Activated CD4-positive, alpha-beta T cell treated with anti-CD3 and anti-CD28 coated beads for 48 hours (primary cell): ENCODE measurements at regions not wholly inside any gene's neighbourhood (a gene's known extent, or its start where the extent isn't known, plus 50 kb on each side); places are given as distances from the start of the nearest gene placed in this dataset.

Experiments
- DNase-seq: peaks from one replicate; pipeline ENCODE4 v3.0.0-alpha.2; 2020

DNA sequence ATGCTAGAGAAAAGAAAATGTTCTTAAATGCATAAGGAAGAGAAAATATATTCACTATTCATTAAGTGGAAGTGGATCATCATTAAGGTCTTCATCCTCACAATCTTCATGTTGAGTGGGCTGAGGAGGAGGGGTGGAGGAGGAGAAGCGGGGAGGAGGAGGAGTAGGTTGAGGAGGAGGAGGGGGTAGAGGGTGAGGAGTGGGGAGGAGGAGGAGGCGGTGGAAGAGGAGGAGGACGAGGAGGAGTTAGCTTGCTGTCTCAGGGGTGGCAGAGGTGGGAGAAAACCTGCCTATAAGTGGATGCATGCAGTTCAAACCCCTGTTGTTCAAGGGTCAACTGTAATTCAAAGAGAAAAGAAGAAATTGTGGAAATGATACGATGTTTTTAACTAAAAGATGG, 71.6 kb downstream of the MYEOV start:
- no peak for DNase-seq

DNA sequence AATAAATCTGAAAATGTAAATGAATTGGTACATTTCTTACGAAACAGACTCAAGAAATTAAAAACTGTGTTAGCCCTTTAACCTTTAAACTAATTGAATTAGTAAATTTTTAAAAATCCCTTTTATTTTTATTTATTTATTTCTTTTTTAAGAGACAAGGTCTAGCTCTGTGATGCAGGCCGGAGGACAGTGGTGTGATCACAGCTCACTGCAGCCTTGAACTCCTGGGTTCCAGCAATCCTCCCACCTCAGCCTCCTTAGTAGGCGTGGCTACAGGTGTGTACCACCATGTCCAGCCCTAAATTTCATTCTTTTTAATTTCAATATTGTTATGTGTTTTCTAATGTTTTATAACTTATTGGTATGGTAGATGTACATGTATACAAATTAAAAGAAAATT, 72.6 kb downstream of the MYEOV start:
- DNase-seq = peak; percentile 0

DNA sequence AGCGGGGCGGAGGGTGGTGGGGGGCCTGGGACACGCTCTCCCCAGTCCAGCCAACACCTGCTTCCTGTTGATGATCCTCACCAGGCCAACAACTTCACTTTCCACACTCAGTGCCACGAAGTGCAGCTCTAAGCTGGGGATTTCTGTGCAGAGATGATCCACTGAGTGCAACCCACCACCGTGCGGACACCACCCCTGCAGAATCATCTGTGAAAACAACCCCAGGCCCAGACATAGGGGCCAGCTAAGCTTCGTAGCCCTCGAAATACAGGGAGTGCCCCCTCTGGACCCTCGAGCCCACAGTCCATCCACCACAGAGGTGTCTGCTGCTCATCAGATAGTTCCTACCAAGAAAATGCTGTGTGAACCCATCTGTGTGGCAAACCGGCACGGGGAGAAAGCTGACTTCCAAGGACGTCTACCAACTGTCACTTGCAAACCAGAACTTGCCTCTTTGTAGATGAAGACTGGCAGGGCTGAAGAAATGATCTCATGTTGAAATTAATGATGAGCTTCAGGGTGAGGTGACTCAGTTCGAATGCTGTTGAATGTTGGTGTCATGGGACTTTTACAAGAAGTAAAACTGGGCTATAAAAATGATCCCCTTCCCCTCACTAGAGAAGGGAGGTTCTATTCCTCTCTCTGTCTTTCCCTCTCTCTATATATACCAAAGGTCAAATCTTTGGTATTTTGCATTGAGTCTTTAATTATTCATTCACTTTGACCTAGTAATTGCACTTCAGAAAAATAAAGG, 73.4 kb downstream of the MYEOV start:
- DNase-seq = peak; percentile 1

DNA sequence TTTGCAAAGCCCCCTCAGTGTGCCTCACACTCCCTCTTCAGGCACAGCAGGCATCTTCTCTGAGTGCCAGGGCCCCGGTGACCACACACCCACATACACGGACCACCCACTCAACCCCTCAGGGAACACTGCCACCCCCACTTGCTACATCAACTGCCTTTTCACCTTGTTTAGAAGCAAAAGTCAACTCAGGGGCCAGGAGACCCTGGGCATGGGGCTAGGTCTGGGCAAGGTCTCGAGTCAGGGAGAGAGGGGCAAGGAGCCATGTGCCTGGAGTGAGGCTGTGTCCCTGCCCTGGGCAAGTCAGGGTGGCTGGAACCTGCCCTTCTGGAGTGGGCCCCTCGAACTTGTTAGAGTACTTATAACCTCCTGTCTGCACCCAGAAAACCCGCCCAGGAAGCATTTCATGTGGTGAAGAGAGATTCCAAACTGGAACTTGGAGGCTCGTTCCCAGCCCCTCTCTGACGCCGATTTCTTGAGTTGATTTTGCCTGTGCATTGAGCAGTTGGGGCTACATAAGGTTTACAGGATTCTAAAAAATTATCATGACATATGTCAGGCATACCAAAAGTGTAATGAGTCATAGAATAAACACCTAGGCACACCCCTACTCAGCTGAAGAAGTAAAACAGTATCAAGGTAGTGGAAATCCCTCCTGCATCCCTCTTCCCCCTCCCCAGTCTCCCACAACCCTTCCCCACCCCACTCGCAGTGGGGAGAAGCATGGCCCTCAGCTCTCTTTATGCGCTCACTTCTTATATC, 74.3 kb downstream of the MYEOV start:
- DNase-seq = peak; percentile 0

DNA sequence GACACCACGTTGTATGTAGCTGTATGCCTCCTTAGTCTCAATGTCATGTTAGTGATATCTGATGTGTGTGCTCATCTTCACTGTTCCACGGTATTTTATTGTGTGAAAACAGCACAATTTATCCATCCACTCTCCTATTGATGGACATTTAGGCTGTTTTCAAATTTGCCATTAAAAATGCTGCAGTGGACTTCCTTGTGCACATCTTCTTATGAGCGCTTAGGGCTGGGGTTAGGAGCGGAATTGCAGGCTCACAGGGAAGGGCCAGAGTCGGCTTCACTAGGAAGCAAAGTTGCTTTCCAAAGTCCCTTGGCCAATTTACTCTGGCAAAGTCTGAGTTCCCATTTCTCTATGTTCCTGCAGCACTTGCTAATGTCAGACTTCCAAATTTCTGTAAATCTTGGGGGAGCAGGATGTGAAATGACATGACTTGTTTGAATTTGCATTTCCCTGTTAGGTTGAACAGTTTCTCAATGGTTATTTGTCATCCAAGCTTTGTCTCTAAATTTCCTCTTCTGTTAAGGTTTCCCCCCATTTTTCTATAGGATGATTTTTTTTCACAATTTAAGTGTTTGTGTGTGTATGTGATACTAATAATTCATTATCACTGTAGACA, 75.4 kb downstream of the MYEOV start:
- DNase-seq = no peak

DNA sequence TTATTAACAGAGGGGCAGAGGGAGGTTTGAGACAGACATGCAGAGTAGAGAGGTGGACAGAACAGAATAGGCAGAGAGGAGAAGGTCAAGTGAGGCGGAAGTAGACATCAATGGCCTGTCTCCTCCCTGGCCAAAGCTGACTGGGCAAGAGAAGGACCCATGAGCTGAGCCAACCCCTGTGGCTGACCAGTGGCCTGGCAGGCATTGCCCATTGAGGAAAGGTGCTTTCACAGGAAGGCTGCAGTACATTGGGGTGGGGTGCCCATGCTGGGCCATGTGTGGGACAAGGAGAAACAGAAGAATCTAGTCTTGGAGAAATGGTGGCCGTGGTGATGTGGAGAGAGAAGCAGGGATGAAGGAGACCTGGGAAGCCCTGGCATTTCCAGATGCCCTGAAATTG, 76.0 kb downstream of the MYEOV start:
- DNase-seq = peak; percentile 1

DNA sequence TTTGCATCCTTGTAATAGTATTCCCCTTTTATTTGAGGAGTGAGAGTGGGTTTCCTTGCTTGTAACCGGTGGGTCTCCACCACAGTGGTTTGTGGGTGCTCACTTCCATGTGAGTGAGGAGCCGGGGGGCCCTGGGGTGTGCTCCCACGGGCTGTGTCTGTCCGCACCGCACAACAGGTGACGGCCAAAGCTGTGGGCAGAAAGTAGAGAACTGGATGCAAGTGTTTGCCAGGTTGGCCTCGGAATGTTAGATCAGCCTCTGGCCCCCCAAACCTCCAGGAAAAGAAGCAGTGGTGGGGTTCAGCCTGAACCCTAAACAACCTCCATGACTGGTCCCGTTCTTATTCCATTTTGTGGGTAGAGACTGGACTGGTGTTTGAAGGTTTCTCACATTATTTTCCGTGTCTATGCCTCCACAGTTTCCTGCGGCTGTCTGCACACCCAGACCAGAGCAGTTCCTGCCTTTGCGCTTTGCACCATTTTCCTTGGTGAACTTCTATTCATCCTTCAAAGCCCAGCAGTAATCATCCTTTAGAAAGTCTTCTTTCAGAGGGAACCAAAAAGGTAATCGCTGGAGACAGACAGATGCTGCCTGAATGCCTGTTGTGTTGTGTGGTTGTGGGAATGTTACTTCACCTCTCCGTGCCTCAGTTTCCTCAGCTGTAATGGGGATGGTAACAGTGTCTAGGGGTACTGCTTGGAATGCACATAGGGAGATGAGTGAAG, 77.2 kb downstream of the MYEOV start:
- no peak for DNase-seq

DNA sequence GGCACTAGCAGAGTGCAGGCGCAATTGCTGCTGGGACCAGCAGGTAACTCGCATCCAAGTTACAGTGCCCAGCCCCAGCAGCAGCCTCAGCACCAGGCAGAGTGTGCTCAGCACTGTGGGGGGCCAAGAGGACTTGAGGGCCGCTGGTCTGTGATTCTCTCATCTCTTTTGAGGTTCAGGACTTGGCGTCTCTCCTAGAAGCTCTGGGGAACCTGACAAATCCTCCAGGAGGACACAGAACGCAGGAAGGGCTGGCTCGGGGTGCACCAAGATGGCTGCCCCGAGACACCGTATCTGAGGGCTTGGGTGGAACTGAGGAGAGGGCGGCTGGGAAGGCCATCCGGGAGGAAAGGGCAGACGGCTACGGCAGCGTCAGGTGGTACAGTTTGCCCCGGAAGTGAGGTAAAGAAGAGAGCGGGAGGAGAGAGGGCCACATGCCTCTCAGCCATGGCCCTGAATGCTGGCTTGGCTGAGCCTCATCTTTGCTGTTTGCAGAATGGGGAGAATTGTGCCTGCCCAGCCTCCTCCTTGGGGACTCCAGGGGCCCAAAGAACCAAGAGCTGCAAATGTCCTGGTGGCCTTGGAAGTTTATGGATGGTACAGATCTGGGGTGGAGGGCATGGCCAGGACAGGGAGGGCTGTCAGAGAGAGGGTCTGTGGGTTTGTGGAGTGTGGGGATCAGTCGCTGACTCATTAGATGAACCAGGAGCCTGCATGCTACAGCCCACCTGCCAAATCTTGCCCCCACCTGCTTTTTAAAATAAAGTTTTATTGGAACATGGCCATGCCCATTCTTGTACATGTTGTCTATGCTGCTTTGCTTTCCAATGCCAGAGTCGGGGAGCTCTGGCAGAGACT, 78.0 kb downstream of the MYEOV start:
- peak; percentile 0 for DNase-seq

DNA sequence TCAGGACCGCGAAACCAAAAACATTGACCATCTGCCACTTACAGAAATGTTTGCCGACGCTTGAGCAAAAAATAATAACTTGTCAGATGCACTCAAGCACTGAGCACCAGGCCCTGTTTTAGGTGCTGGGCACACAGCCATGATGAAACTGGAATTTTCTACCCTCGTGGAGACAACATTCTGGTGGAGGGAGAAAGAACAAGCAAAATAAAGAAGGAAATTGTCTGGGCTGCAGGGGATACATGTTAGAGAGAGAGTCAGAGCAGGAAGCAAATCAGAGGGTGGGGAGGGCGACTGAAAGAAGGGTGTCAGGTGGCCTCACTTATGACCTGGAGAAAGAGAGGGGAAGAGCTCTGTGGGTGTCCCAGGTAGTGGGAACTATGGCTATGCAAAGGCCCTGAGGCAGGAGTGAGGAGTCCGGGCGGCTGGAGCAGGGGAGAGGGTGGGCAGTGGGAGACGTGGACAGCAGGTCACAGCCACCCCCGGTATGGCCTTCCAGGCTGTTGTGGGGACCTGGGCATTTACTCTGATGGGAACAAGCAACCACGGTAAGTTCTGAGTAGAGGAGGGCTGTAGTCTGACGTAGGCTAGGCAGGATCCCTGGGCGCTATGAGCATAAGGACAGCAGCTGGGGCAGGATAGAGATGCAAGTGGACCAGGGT, 78.8 kb downstream of the MYEOV start:
- DNase-seq = peak; percentile 1

DNA sequence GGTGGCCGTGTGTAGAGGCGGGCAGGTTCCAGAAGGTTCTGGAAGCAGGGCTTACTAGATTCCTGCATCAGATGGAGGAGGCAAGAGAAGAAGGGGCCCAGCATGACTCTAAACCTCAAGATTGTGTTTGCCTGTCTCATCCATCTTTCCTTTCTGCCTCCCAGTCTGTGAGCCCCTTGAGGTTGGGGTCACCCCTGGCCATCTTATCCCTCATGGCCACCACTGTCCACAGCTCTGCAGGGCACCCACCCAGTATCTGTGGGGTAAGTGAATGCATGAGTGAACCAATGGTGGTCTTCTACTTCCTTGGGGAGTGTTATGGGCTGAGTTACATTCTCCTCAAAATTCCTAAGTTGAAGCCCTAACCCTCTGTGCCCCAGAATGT, 79.3 kb downstream of the MYEOV start:
- DNase-seq = no peak

DNA sequence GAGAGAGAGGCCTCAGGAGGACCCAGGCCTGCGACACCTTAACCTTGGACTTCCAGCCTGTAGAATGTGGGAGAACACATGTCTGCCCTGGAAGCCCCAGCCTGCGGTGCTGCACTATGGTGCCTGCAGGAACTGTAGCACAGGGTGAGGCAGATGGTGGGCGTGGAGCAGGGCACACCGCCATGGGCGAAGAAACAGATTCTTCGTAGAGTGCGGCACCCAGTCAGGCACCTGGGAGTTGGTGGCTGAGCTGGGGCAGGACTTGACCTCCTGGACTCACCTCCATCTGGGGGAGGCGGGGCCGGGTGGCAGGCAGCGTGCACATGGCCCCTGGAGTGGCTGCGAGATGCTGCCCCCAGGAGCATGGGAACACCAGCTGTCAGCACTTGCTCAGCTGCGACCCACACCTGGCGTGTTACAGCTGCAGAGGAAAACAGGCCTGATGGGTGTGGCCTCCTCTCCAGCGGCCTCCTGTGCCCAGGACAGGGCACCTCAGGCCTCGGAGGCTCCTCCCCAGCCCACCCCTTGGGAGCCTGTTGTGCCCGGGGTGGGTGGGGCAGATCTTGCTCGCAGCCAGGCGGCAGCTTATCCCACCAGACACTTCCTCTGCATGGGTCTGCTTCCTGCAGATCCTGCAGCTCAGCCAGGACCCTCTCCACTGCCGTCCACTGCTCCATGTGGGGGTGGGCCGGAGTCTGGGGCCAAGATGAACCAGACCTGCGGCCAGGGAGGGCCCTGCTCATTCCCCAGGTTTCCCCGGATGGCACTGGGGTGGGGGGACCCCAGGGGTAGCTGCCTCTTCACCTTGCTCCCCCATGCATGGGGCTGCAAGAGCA, 80.4 kb downstream of the MYEOV start:
- DNase-seq = peak; percentile 2

DNA sequence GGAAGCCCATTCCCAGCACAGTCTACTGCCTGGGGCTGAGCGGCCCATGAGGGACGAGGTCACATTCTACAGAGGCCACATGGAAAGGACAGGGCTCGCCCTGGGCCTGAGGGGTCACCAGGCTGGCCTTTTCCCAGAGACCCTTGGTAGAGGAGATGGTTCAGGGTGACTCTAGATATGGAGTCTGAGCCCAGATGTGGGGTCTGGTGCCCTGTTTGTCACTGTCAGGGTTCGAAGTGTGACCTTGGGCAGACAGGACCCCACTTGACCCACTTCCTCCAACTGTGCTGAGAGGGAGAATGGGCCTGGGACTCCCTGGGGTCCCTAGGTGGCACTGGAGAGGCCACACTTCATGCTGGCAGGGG, 81.0 kb downstream of the MYEOV start:
- no peak for DNase-seq

DNA sequence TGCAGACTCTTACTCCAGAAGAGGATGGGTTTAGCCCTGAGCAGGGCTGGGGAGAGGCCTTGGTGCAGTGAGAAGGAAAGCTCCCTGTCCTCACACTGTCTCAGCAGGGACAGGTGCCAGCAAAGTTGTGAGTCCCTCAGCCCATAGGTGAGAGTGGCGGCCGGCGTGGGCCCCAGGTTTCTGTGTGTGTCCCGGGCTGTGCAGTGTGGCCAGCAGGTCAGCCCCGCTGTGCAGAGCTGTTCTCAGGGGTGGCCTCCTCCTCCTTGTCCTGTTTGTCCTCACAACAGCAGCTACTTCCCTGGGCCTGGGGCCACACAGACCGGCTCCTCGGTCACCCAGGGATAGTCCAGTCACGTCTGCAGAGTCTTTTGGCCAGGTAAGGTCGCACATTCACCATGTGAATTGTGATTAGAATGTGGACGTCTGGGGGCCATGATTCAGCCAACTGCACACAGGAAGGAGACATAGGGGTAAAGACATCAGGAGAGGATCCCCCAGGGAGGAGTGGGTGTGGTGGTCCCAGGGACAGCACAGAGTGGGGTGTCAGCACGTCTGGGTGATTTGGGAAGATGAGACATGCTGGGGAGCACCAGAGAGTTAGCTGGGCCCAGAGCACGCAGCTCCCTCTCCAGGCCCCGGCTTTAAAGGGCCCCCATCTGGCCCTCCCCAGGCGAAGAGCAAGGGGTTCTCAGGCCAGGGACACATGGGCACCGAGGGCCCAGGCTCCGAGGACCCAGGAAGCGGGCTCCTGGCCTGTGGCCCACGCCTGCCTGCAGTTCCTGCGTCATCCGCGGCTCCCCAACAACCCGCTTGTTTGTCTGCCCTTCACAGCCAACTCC, 81.6 kb downstream of the MYEOV start:
- DNase-seq = no peak

DNA sequence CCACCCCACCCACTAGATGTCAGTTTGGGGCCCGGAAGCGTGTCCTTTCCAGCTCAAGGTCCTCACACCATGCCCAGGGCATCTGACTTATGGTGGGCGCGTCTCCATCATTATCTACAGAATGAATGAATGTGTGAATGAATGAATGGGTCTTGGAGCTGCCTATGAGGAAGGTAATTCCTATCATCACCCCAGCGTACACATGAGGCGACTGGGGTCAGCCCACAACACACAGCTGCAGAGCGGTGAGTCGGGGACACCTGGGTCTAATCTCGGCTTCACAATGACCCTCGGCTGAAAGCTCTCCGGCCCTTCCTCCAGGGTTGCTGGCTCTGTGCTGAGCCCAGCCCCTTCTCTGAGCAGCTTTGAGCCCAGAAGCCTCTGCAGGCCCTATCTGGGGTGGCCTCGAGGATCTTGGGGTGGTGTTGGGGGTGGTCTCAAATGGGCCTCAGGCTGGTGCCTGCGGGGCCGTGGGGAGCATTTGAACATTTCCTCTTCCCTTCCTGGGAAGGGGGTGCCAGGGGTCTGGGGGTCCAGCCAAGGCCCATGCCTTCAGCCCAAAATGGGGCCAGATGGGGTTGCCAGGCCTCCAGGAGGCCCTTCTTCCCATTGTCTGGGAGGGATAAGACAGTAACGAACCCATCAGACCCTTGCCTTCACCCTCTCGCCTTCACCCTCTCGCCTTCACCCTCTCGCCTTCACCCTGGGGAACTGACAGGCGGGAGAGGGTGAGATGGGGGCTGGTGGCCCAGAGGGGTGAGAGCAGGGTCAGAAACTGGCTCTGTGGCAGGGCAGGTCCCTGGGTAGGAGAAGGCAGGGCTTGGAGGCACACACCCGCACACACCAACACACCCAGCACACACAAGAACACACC, 82.4 kb downstream of the MYEOV start:
- no peak for DNase-seq

DNA sequence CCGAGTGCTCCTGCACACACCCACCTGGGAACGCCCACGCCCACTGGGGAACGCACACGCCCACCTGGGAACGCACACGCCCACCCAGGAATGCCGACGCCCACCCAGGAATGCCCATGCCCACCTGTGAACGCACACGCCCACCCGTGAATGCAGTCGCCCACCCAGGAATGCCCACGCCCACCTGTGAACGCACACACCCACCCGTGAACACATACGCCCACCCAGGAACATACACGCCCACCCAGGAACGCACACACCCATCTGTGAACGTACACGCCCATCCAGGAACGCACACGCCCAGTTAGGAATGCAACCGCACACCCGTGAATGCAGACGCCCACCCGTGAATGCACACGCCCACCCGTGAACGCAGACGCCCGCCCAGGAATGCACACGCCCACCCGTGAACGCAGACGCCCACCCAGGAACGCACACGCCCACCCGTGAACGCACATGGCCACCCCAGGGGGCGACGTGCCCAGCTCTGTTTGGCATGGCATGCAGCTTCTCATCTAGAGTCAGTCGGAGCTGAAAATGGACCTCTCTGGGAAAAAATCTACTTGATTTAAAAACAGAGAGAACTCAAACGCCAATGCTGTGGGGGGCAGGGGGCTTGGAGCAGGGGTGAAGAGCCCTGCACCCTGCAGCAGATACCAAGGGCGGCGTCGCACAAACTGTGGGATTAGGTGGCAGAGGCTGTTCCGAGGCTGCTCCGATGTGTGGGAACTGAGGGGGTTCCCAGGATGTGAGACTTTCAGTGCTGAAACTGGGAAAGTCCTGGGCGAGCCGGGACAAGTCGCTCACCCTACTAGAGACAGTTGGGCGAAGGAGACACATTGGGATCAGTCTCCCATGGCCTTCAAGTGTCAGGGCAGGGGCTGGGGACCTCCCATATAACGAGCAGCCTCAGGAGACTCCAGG, 83.3 kb downstream of the MYEOV start:
- no peak for DNase-seq

DNA sequence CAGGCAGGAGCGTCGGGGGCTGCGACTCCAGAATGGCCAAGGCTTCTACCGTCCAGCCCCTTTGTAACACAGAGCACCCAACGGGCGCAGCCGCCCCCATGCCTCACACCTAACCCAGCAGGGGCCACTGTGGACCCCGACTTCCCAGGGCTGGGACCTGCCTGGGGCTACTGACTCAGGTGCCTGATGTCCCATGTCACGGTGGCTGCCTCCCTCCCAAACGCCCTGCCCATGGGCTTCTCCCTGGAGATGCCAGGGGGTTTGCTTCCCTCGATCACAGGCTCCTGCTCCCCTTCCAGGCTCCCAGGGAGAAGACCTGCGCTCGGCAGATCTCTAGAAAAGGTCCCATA, 84.0 kb downstream of the MYEOV start:
- no peak for DNase-seq

DNA sequence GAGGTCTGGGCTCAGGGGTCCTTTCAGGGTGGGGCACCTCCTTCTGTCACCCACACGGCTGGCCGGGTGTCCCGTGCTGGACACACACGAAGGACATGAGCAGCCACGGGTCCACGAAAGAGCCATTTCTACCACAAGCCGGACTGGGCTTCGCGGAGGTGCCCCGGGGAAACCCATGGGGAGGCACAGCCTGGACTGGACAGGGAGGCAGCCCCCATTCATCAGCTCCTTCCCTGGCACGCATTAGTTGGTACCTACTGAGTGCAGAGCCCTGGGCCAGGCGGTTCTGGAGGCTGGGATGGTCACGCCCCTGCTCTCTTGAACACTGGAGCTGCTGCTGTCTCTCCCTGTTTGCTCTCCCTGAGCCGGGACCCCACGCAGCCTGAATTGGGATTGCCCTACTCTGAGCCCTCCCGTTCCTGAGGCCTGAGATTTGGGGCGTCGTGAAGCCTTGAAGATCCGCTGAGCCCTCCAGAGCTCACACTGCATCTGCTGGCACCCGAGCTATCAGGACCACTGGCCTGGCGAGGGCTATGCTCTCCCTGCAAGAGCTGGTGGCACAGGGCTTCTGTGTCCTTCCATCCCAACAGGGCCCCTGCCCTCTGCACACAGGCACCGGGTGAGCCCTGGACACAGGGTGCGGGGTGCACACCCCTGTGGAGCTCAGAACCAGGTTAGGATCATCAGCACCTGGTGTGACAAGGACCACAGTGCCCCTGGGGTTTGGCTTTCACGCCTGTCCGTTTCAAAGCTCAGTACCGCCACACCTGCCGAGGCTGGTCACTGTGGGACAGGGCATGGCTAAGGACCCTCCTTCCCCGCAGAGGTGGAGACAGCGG, 84.6 kb downstream of the MYEOV start:
- DNase-seq = no peak
